ENCODE measurements at regions not wholly inside any gene's neighbourhood (a gene's known extent, or its start where the extent isn't known, plus 50 kb on each side); places are given as distances from the start of the nearest gene placed in this dataset.

- H3K27ac ChIP-seq: no peak overlapping the region
- DNase-seq: no peak
- intact Hi-C loops (cut with DNase I; ENCODE audit: low total_unique reads): no loop called here
Observed at GRCh38 chr15:96115642-96116041, 214.9 kb upstream of the NR2F2 start.

DNA sequence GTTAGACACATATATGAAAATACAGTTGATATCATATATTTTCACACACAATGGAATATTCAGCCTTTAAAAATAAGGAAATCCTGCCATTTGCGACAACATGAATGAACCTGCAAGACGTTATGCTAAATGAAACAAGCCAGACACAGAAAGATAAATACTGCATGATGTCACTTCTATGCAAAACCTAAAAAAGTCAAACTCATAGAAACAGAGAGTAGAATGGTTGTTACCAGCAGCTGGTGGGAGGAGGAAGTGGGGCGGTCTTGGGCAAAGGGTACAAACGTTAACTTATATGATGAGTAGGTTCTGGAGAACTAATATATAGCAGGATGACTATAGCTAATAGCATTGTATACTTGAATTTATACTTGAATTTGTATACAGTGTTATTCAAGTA, 213.2 kb upstream of the NR2F2 start:
- H3K9me3 ChIP-seq: no peaks in the 10 kb centered on the region
- no peaks in the 10 kb centered on the region for H3K36me3 ChIP-seq
- H3K27me3 ChIP-seq: no peaks in the 10 kb centered on the region
- no peak overlapping the region for H3K4me3 ChIP-seq
- no peak overlapping the region for H3K27ac ChIP-seq
- H3K4me1 ChIP-seq: peaks cover 4% of the 10 kb centered on the region in 2 donors
- TF ChIP-seq POLR2A (IDR thresholded peaks at IDR 0.05): no peak
- TF ChIP-seq, protein P1, sequence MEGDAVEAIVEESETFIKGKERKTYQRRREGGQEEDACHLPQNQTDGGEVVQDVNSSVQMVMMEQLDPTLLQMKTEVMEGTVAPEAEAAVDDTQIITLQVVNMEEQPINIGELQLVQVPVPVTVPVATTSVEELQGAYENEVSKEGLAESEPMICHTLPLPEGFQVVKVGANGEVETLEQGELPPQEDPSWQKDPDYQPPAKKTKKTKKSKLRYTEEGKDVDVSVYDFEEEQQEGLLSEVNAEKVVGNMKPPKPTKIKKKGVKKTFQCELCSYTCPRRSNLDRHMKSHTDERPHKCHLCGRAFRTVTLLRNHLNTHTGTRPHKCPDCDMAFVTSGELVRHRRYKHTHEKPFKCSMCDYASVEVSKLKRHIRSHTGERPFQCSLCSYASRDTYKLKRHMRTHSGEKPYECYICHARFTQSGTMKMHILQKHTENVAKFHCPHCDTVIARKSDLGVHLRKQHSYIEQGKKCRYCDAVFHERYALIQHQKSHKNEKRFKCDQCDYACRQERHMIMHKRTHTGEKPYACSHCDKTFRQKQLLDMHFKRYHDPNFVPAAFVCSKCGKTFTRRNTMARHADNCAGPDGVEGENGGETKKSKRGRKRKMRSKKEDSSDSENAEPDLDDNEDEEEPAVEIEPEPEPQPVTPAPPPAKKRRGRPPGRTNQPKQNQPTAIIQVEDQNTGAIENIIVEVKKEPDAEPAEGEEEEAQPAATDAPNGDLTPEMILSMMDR (IDR thresholded peaks at IDR 0.05): no peak
- no peak for DNase-seq
- intact Hi-C loops (cut with DNase I; ENCODE audit: low total_unique reads): no loop called here

More at GRCh38 chr15:96115642-96116041, 214.9 kb upstream of the NR2F2 start:
- H3K4me1 ChIP-seq: no peaks in the 10 kb centered on the region
- no peak overlapping the region for H3K4me3 ChIP-seq
- no peaks in the 10 kb centered on the region for H3K27me3 ChIP-seq
- TF ChIP-seq, protein P1 (IDR thresholded peaks at IDR 0.05): no peak
- TF ChIP-seq POLR2A (IDR thresholded peaks at IDR 0.05): no peak
- H3K9me3 ChIP-seq: no peaks in the 10 kb centered on the region
- no peaks in the 10 kb centered on the region for H3K36me3 ChIP-seq

- Histone ChIP-seq H3K4me1 (peaks cover 4% of the 10 kb centered on the region in 2 donors), H3K9me3 (no peaks in the 10 kb centered on the region), H3K27ac (no peak overlapping the region), H3K36me3 (no peaks in the 10 kb centered on the region), H3K27me3 (no peaks in the 10 kb centered on the region), H3K4me3 (no peak overlapping the region)
- intact Hi-C loops (cut with DNase I; ENCODE audit: low total_unique reads): no loop called here
- TF ChIP-seq, protein P1 (IDR thresholded peaks at IDR 0.05): no peak
- no peak for TF ChIP-seq POLR2A (IDR thresholded peaks at IDR 0.05)
- no peak for DNase-seq
Observed at GRCh38 chr15:96119734-96120133, 210.8 kb upstream of the NR2F2 start.

- Histone ChIP-seq H3K4me3 (no peak overlapping the region), H3K27ac (peak overlapping the region in 1 of 2 donors; percentile 40), H3K36me3 (no peaks in the 10 kb centered on the region), H3K9me3 (no peaks in the 10 kb centered on the region), H3K27me3 (no peaks in the 10 kb centered on the region), H3K4me1 (peaks cover 4% of the 10 kb centered on the region in 2 donors)
- intact Hi-C loops (cut with DNase I; ENCODE audit: low total_unique reads): no loop called here
- no peak for TF ChIP-seq POLR2A (IDR thresholded peaks at IDR 0.05)
- no peak for DNase-seq
Observed at GRCh38 chr15:96121086-96121920, 209.2 kb upstream of the NR2F2 start.

DNA sequence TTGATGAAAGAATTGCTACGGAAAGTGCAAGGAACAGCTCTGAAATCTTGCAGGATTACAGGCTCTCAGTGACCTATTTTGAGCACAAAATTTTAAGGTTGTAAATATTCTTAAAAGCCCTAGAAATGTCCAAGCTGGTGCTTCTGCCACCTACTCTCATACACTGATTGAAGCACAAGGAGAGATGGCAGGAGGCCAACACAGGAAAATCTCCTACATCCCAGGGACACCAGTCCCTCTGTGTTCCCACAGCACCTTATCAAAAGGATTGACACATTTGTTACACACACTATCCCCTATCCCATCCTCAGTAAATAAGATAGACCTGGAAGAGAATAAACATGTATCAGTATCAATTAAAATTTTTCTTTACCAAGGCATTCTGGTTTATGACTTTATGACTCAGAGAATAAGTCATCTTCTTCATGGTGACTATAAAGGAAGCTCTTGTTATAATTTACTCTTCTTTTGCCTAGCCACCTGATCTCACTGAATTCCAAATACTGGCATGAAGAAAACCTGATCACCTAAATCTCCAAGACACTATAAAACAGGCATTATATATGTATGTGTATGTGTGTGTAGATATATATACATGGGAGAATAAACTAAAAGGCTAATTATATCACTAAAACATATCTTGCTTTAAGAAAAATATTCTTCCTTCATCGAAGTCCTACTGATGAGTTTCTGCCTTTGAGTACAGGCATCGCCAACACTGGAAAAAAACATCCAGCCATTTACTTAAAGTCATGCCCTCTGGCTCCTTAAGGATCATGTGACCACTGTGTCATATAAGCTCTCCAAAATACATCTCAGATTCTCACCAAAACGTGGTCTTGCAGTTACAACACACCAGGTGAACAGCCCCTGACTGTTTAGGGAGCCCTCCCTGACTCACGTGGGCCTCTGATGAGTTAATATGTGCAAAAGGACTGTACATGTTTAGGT, 208.1 kb upstream of the NR2F2 start:
- Histone ChIP-seq H3K4me3 (no peak overlapping the region), H3K9me3 (no peaks in the 10 kb centered on the region), H3K27ac (no peak overlapping the region), H3K36me3 (no peaks in the 10 kb centered on the region), H3K4me1 (peaks cover 4% of the 10 kb centered on the region in 2 donors), H3K27me3 (no peaks in the 10 kb centered on the region)
- DNase-seq: no peak
- intact Hi-C loops (cut with DNase I; ENCODE audit: low total_unique reads): no loop called here
- TF ChIP-seq POLR2A (IDR thresholded peaks at IDR 0.05): no peak
- TF ChIP-seq, protein P1 (IDR thresholded peaks at IDR 0.05): no peak

Measured in uterus (tissue), 3 donors.